Endothelial cell of hepatic sinusoid (primary cell): ENCODE measurements at regions not wholly inside any gene's neighbourhood (a gene's known extent, or its start where the extent isn't known, plus 50 kb on each side); places are given as distances from the start of the nearest gene placed in this dataset.
"Not testable (repeated sequence)": the region's sequence is repeated elsewhere in the genome, so short reads cannot be mapped to it uniquely, and the experiment has no call there.

Source experiments
- in situ Hi-C: cut with HindIII; loops from 2 replicates; pipeline ENCODE4 v1.10.0; 2017; ENCODE audit warnings: low sequenced_read_pairs

- in situ Hi-C loops = no loop called here
Observed at GRCh38 chr6:9236443-9236842, 801.1 kb upstream of the SLC35B3 start.

GRCh38 chr6:9233686-9234085 lies 798.3 kb upstream of the SLC35B3 start:
- in situ Hi-C loops = no loop called here

GRCh38 chr6:9233226-9233625 lies 797.9 kb upstream of the SLC35B3 start:
- in situ Hi-C loops = no loop called here

- in situ Hi-C loops = no loop called here
Observed at GRCh38 chr6:9225441-9225871, 790.1 kb upstream of the SLC35B3 start.

- in situ Hi-C loops = no loop called here
Observed at GRCh38 chr6:9224539-9224938, 789.2 kb upstream of the SLC35B3 start.

- in situ Hi-C loops = not testable (repeated sequence)
Observed at GRCh38 chr6:9213717-9214116, 778.4 kb upstream of the SLC35B3 start.

GRCh38 chr6:9208966-9209365 lies 773.6 kb upstream of the SLC35B3 start:
- in situ Hi-C loops = no loop called here

GRCh38 chr6:9205645-9206044 lies 770.3 kb upstream of the SLC35B3 start:
- in situ Hi-C loops = no loop called here

GRCh38 chr6:9204171-9204570 lies 768.8 kb upstream of the SLC35B3 start:
- in situ Hi-C loops = no loop called here

- in situ Hi-C loops = no loop called here
Observed at GRCh38 chr6:9200712-9201111, 765.4 kb upstream of the SLC35B3 start.

GRCh38 chr6:9197726-9198125 lies 762.4 kb upstream of the SLC35B3 start:
- in situ Hi-C loops = no loop called here

- in situ Hi-C loops = no loop called here
Observed at GRCh38 chr6:9195322-9195721, 760.0 kb upstream of the SLC35B3 start.

- in situ Hi-C loops = no loop called here
Observed at GRCh38 chr6:9192405-9192909, 757.1 kb upstream of the SLC35B3 start.

GRCh38 chr6:9186148-9186547 lies 750.8 kb upstream of the SLC35B3 start:
- in situ Hi-C loops = loop anchor here (5.0 kb wide), 1 partner anchor 49 kb away; no protein-coding TSS in a partner anchor

- in situ Hi-C loops = no loop called here
Observed at GRCh38 chr6:9178071-9178470, 742.7 kb upstream of the SLC35B3 start.

- in situ Hi-C loops = no loop called here
Observed at GRCh38 chr6:9173229-9173628, 737.9 kb upstream of the SLC35B3 start.

- in situ Hi-C loops = no loop called here
Observed at GRCh38 chr6:9172096-9172495, 736.8 kb upstream of the SLC35B3 start.

- in situ Hi-C loops = no loop called here
Observed at GRCh38 chr6:9168669-9169068, 733.3 kb upstream of the SLC35B3 start.

GRCh38 chr6:9161731-9162130 lies 726.4 kb upstream of the SLC35B3 start:
- in situ Hi-C loops = no loop called here

GRCh38 chr6:9159051-9159450 lies 723.7 kb upstream of the SLC35B3 start:
- in situ Hi-C loops = no loop called here

GRCh38 chr6:9155836-9156235 lies 720.5 kb upstream of the SLC35B3 start:
- in situ Hi-C loops = no loop called here

GRCh38 chr6:9143140-9143539 lies 707.8 kb upstream of the SLC35B3 start:
- in situ Hi-C loops = no loop called here

GRCh38 chr6:9140951-9141460 lies 705.7 kb upstream of the SLC35B3 start:
- in situ Hi-C loops = no loop called here
